PC-3 (cell line): ENCODE measurements at regions not wholly inside any gene's neighbourhood (a gene's known extent, or its start where the extent isn't known, plus 50 kb on each side); places are given as distances from the start of the nearest gene placed in this dataset.

ENCODE experiments used
- EZH2 ChIP-seq: fragments of 300-600 bp; sonication (generic); IDR thresholded peaks from one replicate; pipeline ENCODE4 v1.6.1; 2017; ENCODE audit warnings: antibody characterized with exemption, mild to moderate bottlenecking, low read length; ENCODE audit not compliant: unreplicated experiment
- EZH2phosphoT487 ChIP-seq: fragments of 300-600 bp; sonication (generic); IDR thresholded peaks from 2 replicates; pipeline ENCODE4 v1.6.1; 2018; ENCODE audit warnings: mild to moderate bottlenecking, antibody characterized with exemption, low read length, borderline replicate concordance
- TF ChIP-seq, protein P1 (sequence below): fragments of 300-600 bp; sonication (generic); conservative IDR thresholded peaks from 2 replicates; pipeline ENCODE4 v1.5.1; 2017; ENCODE audit warnings: antibody characterized with exemption, low read depth, mild to moderate bottlenecking, low read length

DNA sequence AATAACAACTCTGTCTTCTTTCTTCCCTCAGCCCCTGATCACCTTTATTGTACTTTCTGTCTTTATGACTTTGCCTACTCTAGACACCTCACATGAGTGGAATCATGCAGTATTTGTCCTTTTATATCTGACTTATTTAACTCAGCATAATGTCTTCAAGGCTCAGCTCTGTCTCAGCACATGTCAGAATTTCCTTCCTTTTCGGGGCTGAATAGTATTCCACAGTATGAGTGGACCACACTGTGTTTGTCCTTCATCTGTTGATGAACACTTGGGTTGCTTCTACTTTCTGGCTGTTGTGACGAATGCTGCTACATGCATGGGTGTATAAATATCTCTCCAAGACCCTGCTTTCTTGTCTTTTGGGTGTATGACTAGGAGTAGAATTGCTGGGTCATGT, 117.6 kb downstream of the KIF26A start:
- TF ChIP-seq, protein P1, sequence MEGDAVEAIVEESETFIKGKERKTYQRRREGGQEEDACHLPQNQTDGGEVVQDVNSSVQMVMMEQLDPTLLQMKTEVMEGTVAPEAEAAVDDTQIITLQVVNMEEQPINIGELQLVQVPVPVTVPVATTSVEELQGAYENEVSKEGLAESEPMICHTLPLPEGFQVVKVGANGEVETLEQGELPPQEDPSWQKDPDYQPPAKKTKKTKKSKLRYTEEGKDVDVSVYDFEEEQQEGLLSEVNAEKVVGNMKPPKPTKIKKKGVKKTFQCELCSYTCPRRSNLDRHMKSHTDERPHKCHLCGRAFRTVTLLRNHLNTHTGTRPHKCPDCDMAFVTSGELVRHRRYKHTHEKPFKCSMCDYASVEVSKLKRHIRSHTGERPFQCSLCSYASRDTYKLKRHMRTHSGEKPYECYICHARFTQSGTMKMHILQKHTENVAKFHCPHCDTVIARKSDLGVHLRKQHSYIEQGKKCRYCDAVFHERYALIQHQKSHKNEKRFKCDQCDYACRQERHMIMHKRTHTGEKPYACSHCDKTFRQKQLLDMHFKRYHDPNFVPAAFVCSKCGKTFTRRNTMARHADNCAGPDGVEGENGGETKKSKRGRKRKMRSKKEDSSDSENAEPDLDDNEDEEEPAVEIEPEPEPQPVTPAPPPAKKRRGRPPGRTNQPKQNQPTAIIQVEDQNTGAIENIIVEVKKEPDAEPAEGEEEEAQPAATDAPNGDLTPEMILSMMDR, result no peak
- no peak for TF ChIP-seq EZH2
- TF ChIP-seq EZH2phosphoT487, result no peak
